ENCODE measurements at regions not wholly inside any gene's neighbourhood (a gene's known extent, or its start where the extent isn't known, plus 50 kb on each side); places are given as distances from the start of the nearest gene placed in this dataset.
"Not testable (repeated sequence)": the region's sequence is repeated elsewhere in the genome, so short reads cannot be mapped to it uniquely, and the experiment has no call there.

- DNase-seq: peak; percentile 76
These were observed 1534.0 kb upstream of the SPRY2 start for GRCh38 chr13:81874681-81875661.

DNA sequence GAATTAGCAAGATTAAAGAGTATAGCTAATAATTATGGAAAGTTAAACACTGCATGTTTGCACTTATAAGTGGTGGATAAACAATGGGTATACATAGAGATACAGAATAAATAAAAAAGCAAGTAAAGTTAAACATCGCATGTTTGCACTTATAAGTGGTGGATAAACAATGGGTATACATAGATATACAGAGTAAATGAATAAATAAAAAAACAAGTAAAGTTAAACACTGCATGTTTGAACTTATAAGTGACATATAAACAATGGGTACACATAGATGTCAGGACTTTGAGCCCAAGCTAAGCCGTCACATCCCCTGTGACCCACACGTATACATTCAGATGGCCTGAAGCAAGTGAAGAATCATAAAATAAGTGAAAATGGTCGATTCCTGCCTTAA is 1533.3 kb upstream of the SPRY2 start:
- DNase-seq: peak; percentile 58

GRCh38 chr13:81872581-81872980 is 1531.7 kb upstream of the SPRY2 start:
- DNase-seq: peak; percentile 56

DNA sequence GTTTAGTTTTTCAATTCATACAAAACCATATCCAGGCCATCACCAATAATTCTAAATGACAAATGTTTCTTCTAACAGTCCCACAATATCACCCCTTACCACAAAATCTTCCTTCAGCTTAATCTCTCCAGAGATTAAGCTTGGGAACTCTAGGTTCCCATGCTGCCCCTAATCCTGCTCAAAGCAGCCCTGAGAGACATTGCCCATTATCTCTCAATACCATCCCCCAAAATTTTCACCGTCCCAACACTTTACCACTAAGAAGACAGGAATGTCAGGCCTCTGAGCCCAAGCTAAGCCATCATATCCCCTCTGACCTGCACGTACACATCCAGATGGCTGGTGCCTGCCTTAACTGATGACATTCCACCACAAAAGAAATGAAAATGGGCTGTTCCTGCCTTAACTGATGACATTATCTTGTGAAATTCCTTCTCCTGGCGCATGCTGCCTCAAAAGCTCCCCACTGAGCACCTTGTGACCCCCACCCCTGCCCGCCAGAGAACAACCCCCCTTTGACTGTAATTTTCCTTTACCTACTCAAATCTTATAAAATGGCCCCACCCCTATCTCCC is 1530.9 kb upstream of the SPRY2 start:
- not testable (repeated sequence) for DNase-seq

- no peak for DNase-seq
These were observed 1507.4 kb upstream of the SPRY2 start for GRCh38 chr13:81848291-81848690.

- DNase-seq: no peak
These were observed 1505.8 kb upstream of the SPRY2 start for GRCh38 chr13:81846771-81847170.

DNA sequence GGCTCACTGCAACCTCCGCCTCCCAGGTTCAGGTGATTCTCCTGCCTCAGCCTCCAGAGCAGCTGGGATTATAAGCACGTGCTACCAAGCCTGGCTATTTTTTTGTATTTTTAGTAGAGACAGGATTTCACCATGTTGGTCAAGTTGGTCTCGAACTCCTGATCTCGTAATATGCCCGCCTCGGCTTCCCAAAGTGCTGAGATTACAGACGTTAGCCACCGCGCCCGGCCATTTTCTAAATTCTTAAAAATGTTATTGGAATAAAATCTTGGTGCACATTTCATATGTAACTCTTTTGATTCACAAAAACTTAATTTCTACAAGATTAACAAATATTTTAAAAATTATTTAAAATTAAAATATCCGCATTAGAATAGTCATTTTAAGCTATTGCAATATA is 1480.3 kb upstream of the SPRY2 start:
- no peak for DNase-seq

DNA sequence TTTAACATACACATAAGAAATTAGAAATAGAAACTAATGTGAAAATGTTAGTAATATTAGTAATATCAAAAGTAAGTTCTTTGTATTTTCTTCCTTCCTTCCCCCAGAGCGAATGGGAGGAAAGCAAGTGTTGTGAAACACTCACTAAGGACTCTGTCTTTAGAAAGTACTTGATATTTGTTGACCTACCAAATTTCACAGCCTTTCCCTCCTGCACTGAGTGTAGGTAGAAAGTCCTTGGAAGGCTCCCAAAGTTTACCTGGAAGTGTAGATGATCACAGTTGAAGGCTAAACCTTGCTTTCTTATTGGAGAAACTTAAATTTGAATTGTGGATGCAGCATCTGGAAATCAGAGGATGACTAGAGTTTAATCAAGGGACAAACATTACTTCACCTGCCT is 1459.5 kb upstream of the SPRY2 start:
- DNase-seq: no peak

DNA sequence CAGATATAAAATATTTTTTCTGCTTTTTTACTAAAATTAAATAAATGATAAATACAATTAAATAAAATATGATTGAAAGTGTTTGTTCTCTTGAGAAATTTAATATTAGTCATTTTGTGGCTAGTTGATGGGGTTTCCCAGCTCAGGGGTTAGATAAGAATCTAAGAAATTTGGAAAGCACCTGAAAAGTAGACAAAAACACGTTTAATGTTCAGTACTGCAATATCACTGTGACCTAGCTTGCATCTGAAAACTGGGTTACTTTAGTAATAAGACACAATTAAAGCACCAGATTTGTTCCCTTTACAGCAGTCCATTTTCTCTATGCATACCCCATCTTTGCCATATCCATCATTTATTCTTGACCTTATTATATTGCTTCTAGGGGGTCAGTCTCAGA is 1454.8 kb upstream of the SPRY2 start:
- no peak for DNase-seq

DNA sequence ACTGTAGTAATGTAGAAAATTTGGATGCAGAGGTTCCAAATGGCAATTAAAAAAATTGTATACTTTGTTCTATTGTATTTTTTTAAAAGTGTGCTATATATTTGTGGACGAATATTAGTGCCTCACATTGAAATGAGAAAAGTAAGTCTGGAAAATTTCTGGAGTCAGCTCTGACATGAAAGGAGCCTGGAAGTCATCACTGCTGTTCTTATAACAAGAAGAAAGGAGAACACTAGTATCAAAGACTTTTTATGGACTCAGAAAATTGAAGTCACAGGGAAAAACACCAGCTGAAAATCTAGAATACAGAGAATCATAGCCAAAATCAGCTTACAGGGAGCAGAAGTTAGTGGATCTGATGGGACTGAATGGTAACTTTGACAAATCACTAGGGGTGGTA is 1450.7 kb upstream of the SPRY2 start:
- DNase-seq: no peak

GRCh38 chr13:81781471-81781870 is 1440.5 kb upstream of the SPRY2 start:
- DNase-seq: peak; percentile 27

GRCh38 chr13:81779876-81780275 is 1439.0 kb upstream of the SPRY2 start:
- DNase-seq: no peak

- DNase-seq: no peak
These were observed 1437.4 kb upstream of the SPRY2 start for GRCh38 chr13:81778350-81778749.

GRCh38 chr13:81773263-81773662 is 1432.3 kb upstream of the SPRY2 start:
- peak; percentile 1 for DNase-seq

GRCh38 chr13:81771951-81772350 is 1431.0 kb upstream of the SPRY2 start:
- DNase-seq: no peak

DNA sequence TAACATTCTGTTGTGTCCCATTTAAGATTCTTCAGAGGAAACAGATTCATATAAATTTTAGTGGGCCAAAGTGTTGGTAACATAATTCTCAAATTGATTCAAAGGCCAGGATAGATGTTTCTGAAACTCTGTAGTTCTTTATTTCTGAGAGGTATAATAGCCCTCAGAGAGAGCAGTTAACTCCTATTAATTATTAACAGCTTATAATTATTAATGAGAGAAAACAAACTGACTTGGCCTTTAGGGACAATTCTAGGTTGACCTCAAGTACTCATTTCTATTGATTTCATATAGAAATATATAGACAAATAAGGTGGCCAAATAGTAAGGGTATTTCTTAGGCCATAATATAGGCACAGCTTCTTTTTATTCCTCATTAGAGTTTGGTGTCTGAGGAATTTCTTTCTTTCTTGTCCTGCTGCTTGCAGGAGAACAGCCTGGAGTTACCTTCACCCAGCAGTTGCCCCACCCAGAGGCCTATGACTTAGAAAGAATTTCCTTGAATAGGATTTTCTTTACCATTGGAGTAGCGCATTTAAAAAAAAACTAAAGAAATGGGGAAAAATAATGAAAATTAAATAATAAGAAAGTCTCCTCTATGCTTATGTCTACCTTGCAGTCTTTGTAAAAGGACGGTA is 1430.1 kb upstream of the SPRY2 start:
- DNase-seq: no peak

GRCh38 chr13:81762449-81762848 is 1421.5 kb upstream of the SPRY2 start:
- DNase-seq: no peak

DNA sequence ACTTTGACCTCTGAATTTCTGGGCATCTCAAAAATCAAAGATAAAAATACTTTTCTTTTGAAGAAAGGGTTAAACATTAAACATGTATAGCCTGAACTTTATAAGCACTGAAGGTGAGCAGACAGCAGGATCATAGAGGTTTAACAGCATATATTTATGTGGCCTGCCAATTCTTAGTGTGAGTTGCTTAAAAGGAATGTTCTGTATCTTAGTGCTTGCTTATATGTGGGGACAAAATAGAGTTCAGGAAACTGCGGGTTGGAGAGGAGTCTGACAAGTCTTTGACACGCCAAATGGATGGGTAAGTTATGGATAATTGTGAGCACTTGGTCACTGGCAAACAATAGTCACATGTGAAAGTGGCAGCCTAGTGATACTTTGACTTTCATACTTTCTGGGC is 1419.4 kb upstream of the SPRY2 start:
- DNase-seq: no peak

DNA sequence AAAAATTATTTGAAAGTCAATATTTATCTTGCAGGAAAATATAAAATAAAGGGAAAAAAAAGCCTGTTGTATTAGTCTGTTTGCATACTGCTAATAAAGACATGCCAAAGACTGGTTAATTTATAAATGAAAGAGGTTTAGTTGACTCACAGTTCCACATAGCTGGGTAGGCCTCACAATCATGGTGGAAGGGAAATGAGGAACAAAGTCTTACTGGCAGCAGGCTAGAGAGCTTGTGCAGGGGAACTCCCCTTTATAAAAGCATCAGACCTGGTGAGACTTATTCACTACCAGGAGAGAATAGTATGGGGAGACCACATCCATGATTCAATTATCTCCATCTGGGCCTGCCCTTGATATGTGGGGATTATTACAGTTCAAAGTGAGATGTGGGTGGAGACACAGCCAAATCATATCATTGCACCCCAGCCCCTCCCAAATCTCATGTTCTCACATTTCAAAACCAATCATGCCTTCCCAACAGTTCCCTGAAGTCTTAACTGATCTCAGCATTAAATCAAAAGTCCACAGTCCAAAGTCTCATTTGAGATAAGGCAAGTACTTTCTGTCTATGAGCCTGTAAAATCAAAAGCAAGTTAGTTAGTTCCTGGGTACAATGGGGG is 1416.5 kb upstream of the SPRY2 start:
- no peak for DNase-seq

DNA sequence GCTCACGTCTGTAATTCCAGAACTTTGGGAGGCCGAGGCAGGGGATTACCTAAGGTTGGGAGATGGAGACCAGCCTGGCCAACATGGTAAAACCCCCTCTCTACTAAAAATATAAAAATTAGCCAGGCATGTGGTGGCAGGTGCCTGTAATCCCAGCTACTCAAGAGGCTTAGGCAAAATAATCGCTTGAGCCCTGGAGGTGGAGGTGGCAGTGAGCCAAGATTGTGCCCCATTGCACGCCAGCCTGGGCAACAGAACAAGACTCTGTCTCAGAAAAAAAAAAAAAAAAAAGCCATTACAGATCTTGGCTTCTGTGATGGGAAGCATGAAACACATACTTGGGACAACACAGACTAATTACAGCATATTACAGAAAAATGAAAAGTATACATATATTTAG is 1404.5 kb upstream of the SPRY2 start:
- peak; percentile 15 for DNase-seq

DNA sequence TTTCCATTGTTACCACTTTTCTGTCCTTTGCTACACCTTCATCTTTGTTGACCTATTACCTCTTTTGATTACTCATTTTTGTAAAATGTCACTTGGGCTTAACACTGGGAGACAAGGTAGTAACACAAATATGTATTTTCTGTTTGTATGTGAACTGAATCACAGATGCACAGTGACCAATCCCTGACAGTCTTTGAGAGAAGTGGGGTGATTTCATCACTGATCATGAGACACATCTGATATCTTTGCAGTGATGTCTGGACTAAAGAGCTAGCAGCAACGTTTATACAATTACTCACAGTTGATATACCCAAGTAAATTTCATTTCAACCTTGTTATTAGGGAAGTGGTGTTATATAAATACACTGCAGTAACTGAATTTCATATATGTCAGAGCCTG is 1397.4 kb upstream of the SPRY2 start:
- no peak for DNase-seq

DNA sequence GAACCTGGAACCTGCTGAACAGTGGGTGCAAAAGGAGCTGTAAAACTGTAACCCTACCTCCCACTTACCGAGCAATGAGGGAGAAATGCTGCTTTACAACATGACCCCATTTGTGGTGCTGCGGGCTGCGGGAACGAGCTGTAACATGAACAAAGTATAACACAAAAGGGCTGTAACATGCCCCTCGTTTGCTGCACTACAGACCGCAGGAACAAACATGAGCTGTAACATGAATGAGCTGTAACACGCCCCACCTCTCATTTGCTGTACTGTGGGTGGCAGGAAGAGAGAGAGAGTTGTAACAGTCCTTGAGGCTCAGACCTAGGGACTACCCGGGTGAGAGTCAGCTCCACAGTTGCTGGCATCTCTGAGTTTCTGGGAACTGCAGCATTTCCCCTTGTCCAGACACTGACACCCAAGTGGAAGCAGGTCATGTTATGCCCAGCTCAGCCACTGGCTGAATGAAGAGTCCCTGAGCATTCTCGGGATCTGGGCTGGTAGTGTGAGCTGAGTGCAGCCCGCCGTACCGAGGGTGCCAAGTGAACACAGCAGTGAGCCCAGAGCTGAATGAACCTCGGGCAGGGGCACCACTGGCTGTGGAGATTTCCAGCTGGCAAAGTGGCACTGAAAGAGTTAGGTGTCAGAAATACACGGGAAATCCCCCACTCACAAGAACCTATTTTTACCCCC is 1385.3 kb upstream of the SPRY2 start:
- no peak for DNase-seq

GRCh38 chr13:81722456-81722855 is 1381.5 kb upstream of the SPRY2 start:
- no peak for DNase-seq
